Neural progenitor cell (in vitro differentiated cells): ENCODE measurements at regions not wholly inside any gene's neighbourhood (a gene's known extent, or its start where the extent isn't known, plus 50 kb on each side); places are given as distances from the start of the nearest gene placed in this dataset.

ENCODE experiments used
- CTCF ChIP-seq: fragments of 200-600 bp; sonication (generic); IDR thresholded peaks from 2 replicates; pipeline ENCODE4 v1.5.1; 2017; ENCODE audit warnings: antibody characterized with exemption, mild to moderate bottlenecking
- EZH2 ChIP-seq: fragments of 200-600 bp; sonication (generic); IDR thresholded peaks from 2 replicates; pipeline ENCODE4 v1.6.1; 2017; ENCODE audit warnings: antibody characterized with exemption, mild to moderate bottlenecking, moderate library complexity

- TF ChIP-seq CTCF (no peak), EZH2 (no peak)
Measured at GRCh38 chr18:2394684-2395083, 176.6 kb downstream of the METTL4 start.
